Nephron progenitor cell (in vitro differentiated cells): ENCODE measurements at regions not wholly inside any gene's neighbourhood (a gene's known extent, or its start where the extent isn't known, plus 50 kb on each side); places are given as distances from the start of the nearest gene placed in this dataset.

Experiments
- DNase-seq: peaks from one replicate; pipeline ENCODE4 v3.0.0; 2021
- H3K27ac Mint-ChIP-seq: 2 replicates; pipeline ENCODE4 v1.8.0; 2021; ENCODE audit warnings: mild to moderate bottlenecking, moderate library complexity, mixed read lengths
- H3K27me3 Mint-ChIP-seq: 2 replicates; pipeline ENCODE4 v1.8.0; 2021; ENCODE audit warnings: mild to moderate bottlenecking, low read depth, mixed read lengths; ENCODE audit not compliant: poor library complexity
- H3K36me3 Mint-ChIP-seq: 2 replicates; pipeline ENCODE4 v1.8.0; 2021; ENCODE audit warnings: low read depth, mixed read lengths
- H3K4me1 Mint-ChIP-seq: 2 replicates; pipeline ENCODE4 v1.8.0; 2021; ENCODE audit warnings: mixed read lengths
- H3K4me3 Mint-ChIP-seq: 2 replicates; pipeline ENCODE4 v1.8.0; 2021; ENCODE audit warnings: mild to moderate bottlenecking, moderate library complexity, mixed read lengths
- H3K9me3 Mint-ChIP-seq: 2 replicates; pipeline ENCODE4 v1.8.0; 2021; ENCODE audit warnings: mild to moderate bottlenecking, moderate library complexity, mixed read lengths
- TF ChIP-seq, protein P1 (sequence below): fragments of 200-600 bp; sonication (generic); IDR thresholded peaks from 2 replicates; pipeline ENCODE4 v1.5.0; 2021; ENCODE audit warnings: antibody characterized with exemption

DNA sequence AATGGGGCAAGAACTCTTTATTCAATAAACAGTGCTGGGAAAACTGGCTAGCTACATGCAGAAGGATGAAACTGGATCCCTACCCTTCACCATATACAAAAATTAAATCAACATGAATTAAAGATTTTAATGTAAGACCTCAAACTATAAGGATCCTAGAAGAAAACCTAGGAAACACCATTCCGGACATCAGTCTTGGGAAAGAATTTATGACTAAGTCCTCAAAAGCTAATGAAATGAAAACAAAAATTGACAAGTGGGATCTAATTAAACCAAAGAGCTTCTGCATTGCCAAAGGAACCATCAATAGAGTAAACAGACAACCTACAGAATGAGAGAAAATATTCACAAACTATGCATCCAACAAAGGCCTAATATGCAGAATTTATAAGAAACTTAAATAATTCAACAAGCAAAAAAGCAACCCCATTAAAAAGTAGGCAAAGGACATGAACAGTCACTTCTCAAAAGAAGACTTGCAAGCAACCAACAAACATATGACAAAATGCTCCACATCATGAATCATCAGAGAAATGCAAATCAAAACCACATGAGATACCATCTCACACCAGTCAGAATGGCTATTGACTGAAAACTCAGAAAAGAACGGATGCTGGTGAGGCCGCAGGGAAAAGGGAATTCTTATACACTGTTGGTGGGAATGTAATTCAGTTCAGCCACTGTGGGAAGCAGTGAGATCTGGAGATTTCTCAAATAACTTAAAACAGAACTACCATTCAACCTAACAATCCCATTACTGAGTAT, 104.3 kb upstream of the MAP3K1 start:
- no peaks in the 10 kb centered on the region for H3K27me3 Mint-ChIP-seq
- peaks cover 29% of the 10 kb centered on the region for H3K9me3 Mint-ChIP-seq

DNA sequence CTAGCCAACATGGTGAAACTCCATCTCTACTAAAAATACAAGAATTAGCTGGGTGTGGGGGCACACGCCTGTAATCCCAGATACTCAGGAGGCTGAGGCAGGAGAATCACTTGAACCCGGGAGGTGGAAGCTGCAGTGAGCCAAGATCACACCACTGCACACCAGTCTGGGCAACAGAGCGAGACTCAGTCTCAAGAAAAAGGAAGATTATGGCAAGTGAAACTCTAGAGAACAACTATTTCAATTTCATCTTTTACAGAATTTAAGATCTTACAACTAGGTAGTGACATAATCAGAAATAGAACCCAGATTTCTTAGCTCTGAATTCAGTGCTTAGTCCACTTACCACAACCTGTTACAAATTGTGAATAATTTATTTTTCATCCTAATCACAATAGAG, 108.8 kb upstream of the MAP3K1 start:
- H3K36me3 Mint-ChIP-seq: no peaks in the 10 kb centered on the region
- H3K9me3 Mint-ChIP-seq: peaks cover 29% of the 10 kb centered on the region
- TF ChIP-seq, protein P1, sequence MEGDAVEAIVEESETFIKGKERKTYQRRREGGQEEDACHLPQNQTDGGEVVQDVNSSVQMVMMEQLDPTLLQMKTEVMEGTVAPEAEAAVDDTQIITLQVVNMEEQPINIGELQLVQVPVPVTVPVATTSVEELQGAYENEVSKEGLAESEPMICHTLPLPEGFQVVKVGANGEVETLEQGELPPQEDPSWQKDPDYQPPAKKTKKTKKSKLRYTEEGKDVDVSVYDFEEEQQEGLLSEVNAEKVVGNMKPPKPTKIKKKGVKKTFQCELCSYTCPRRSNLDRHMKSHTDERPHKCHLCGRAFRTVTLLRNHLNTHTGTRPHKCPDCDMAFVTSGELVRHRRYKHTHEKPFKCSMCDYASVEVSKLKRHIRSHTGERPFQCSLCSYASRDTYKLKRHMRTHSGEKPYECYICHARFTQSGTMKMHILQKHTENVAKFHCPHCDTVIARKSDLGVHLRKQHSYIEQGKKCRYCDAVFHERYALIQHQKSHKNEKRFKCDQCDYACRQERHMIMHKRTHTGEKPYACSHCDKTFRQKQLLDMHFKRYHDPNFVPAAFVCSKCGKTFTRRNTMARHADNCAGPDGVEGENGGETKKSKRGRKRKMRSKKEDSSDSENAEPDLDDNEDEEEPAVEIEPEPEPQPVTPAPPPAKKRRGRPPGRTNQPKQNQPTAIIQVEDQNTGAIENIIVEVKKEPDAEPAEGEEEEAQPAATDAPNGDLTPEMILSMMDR: no peak
- H3K4me1 Mint-ChIP-seq: peaks cover 9% of the 10 kb centered on the region
- H3K4me3 Mint-ChIP-seq: no peak overlapping the region
- no peaks in the 10 kb centered on the region for H3K27me3 Mint-ChIP-seq
- DNase-seq: no peak
- no peak overlapping the region for H3K27ac Mint-ChIP-seq

More for the DNA sequence above, 104.3 kb upstream of the MAP3K1 start:
- DNase-seq: no peak
- H3K4me3 Mint-ChIP-seq: no peak overlapping the region
- peaks cover 13% of the 10 kb centered on the region for H3K4me1 Mint-ChIP-seq
- no peak overlapping the region for H3K27ac Mint-ChIP-seq
- no peaks in the 10 kb centered on the region for H3K36me3 Mint-ChIP-seq
- TF ChIP-seq, protein P1: no peak

DNA sequence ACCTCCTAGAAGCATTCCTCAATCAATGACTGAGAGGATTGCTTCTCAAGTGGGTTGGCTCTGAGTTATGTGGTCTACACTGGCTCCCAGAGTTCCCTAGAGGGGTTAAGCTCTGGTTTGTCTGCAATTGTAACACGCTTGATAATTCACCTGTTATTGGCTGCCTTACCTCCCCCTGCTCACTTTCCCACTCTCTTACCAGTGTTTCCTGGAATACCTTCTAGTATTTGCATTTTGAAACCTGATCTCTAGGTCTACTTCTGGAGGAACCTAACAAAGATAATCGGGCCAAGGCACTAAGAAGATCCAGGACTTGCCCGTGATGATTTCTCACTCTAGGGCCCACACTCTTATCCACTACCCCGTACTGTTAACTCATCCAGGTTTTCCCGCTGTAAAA, 110.1 kb upstream of the MAP3K1 start:
- no peaks in the 10 kb centered on the region for H3K27me3 Mint-ChIP-seq
- H3K9me3 Mint-ChIP-seq: peaks cover 24% of the 10 kb centered on the region
- peaks cover 16% of the 10 kb centered on the region for H3K4me1 Mint-ChIP-seq
- H3K36me3 Mint-ChIP-seq: no peaks in the 10 kb centered on the region
- DNase-seq: no peak
- TF ChIP-seq, protein P1: no peak
- no peak overlapping the region for H3K27ac Mint-ChIP-seq
- no peak overlapping the region for H3K4me3 Mint-ChIP-seq

DNA sequence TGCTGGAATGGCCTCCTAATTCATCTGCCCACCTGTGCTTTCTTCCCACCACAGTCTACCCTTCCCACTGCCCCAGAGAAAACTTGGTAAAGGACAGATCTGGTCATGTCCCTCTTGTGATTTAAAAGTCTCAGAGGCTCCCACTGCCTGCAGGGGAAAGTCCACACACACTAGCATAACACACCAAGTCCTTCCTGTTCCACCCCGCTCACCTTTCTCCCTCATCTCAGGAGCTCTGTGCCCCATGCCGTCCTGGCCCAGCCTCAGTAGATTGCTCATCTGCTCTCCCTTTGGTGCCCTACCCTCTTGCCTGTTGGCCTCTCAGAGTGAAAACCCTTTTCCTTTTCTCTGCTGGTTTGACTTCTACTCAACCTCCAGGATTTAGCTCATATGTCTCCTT, 111.4 kb upstream of the MAP3K1 start:
- Mint-ChIP-seq H3K9me3 (peaks cover 11% of the 10 kb centered on the region), H3K4me1 (peaks cover 29% of the 10 kb centered on the region), H3K27me3 (no peaks in the 10 kb centered on the region), H3K4me3 (no peak overlapping the region), H3K27ac (no peak overlapping the region), H3K36me3 (no peaks in the 10 kb centered on the region)
- TF ChIP-seq, protein P1: no peak
- no peak for DNase-seq

DNA sequence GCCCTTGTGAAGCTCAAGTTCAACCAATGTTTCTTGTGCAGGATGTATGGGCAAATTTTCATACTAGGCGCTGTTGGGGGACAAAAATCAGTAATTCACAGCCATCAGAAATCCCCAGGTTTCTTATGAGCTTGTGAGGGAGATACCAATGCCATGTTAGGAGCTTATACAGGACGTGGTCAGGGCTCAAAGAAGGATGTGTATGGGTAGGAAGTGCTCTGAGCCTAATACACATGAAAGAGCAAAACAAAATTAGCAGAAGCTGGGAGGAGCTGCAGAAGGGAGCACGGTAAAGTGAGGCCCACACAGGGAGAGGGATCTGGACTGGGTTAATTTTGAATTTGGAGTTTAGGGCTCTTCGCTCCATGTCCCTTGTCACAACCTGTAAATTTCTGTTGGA, 114.6 kb upstream of the MAP3K1 start:
- Mint-ChIP-seq H3K27me3 (no peaks in the 10 kb centered on the region), H3K27ac (no peak overlapping the region), H3K36me3 (no peaks in the 10 kb centered on the region), H3K4me1 (peaks cover 38% of the 10 kb centered on the region), H3K4me3 (no peak overlapping the region), H3K9me3 (no peaks in the 10 kb centered on the region)
- DNase-seq: no peak
- TF ChIP-seq, protein P1: no peak

DNA sequence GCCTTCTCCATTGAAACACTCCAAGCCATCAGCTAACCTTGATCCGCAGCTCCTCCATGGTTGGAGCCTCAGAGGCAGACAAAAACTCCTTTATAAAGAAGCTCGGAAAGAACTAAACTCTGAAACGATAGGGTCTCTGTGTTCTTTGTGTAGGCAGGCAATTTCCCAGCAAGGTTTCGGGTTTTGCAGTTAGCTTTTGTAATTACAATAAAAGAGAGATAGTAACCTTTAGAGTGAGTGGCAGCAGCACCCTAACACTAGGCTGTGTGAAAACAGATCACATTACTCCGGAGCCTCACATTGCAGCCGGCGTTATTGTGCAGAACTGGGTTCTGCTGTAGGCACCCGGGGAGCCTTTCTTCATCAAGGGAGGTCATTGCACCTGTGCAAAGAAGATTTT, 115.8 kb upstream of the MAP3K1 start:
- Mint-ChIP-seq H3K4me3 (no peak overlapping the region), H3K36me3 (no peaks in the 10 kb centered on the region)

More for the DNA sequence above, 115.8 kb upstream of the MAP3K1 start:
- Mint-ChIP-seq H3K27me3 (no peaks in the 10 kb centered on the region), H3K9me3 (no peaks in the 10 kb centered on the region), H3K27ac (no peak overlapping the region), H3K4me1 (peaks cover 30% of the 10 kb centered on the region)
- TF ChIP-seq, protein P1: no peak
- no peak for DNase-seq
